GM18499 (cell line): ENCODE measurements at regions not wholly inside any gene's neighbourhood (a gene's known extent, or its start where the extent isn't known, plus 50 kb on each side); places are given as distances from the start of the nearest gene placed in this dataset.

Experiments used
- ATAC-seq: cut with Tn5 transposase; IDR thresholded peaks from one replicate; pipeline ENCODE4 v1.9.1; 2021; ENCODE audit warnings: moderate number of reproducible peaks; ENCODE audit not compliant: insufficient read depth, unreplicated experiment

GRCh38 chr11:45087086-45087899, 59.1 kb upstream of the PRDM11 start:
- no peak for ATAC-seq

DNA sequence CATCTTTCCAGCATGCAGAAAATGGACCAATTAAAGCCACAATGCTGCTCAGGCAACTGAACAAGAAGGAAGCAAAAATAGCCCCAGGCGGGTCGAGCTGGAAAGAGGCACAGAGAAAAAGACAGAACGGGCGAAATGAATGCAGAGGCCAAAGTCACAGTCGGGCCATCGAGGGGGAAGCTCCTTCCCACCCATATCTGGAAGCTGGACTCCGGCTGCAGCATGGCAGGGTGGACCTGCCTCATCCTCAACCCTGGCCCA, 58.6 kb upstream of the PRDM11 start:
- no peak for ATAC-seq

- ATAC-seq, result no peak
These were observed 57.2 kb upstream of the PRDM11 start for GRCh38 chr11:45089251-45089650.

DNA sequence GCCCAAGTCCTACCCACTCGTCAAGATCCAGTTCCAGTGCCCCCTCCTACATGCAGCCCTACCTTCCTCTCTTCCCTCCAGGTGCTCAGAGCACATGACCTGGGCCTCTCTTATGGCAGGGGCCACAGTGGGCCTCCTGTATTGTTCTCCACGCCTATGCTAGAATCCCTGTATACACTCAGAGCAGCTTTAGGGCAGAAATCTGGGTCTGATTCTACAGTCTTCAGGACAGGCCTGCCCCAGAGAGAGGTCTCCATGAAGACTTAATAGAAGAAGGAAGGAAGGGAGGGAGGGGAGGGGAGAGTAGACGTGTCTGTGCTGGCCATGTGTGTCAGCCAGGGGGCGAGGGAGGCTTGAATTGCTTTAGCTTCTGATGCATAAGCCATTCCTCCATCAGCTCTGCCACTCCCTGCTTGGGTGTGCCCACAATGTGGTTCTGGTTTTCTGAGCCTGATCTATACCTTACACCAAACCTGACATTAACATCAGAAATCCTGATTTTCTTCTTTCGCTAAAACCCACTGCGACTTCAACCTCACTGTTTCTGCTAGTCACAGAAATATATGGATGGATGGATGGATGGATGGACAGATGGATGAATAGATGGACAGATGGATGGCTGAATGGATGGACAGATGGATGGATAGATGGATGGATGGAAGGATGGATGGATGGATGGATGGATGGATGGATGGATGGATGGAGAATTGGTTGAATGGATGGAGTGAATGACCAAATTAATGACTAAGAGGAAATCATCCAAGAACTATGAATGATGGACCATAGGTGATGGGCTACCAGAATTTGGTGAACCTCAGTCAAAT, 56.6 kb upstream of the PRDM11 start:
- no peak for ATAC-seq

GRCh38 chr11:45090607-45091006, 55.8 kb upstream of the PRDM11 start:
- ATAC-seq, result no peak

DNA sequence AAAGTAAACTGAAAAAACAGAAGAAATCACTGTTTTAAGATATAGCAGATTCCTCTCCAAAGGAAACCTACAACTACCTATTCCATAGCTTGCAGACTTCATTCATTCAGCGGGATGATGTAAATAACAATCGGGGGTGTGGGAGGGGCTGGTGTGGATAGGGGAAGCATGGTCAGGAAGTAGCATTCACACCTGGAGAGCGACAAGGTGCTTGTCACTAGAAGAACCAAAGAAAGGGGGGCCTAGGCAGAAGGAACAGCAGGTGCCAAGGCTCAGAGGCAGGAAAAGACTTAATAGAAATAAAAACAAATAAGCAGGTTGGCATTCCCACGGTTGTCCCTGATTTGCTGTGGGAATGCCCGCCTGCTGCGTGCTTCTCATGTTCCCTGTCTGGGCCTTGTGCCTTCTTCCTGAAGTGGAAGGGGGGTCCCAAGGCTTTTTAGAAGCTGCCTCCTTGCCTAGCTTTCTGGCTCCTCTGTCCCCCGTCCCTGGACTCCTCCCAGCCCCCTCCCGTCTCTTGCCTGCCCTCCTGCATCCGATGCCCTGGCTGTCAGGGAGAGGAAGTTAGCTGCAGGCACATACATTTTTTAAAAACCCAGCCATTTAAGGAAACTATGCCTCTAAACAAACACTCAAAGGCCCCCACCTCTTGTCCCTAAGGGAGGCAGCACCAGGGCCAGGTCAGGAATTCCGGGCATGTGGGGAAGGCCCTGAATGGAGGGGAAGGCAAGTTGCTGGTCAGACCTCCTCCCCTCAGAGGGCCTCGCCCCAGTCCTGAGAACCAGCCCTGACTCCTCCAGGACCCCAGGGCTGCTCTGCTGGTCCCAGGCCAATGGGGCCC, 54.7 kb upstream of the PRDM11 start:
- no peak for ATAC-seq

GRCh38 chr11:45092404-45092785, 54.0 kb upstream of the PRDM11 start:
- no peak for ATAC-seq

GRCh38 chr11:45092901-45093760, 53.3 kb upstream of the PRDM11 start:
- no peak for ATAC-seq

DNA sequence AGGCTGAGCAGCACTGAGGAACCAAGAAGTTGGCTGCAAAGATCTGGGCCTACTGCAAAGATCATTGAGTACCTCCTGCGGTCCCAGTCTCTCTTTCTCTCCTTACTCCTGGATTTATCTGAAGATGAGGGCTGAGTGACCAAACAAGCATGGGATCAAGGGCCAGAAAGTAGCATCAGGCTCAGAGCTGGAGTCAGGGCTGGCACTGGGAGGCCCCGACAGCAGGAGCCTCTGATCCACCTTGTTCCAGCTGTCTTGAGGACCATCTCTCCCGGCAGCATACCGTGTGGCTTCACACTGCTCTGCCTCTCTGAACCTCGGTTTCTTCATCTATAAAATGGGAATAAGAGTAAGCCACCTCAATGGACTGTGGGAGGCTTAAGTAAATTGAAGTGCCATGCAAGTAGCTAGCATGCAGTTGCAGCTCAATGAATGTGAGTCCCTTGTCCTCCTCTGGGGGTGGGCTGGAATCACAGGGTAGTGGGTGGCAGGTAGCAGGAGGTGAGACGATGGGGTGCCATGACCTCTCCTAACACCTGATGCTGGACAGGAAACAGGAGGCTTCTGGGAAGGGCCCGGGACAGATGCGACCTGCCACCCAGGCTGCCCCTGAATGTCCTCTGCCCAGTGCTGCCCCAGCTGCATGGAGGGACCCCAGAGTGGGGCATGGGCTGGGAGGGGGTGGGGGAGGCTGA, 52.5 kb upstream of the PRDM11 start:
- no peak for ATAC-seq

GRCh38 chr11:45094958-45095690, 51.3 kb upstream of the PRDM11 start:
- no peak for ATAC-seq

- no peak for ATAC-seq
These were observed 50.8 kb upstream of the PRDM11 start for GRCh38 chr11:45095691-45096010.

- ATAC-seq, result no peak
These were observed 49.8 kb upstream of the PRDM11 start for GRCh38 chr11:45096636-45097035.
